Ascending aorta (tissue), 2 donors: ENCODE measurements at regions not wholly inside any gene's neighbourhood (a gene's known extent, or its start where the extent isn't known, plus 50 kb on each side); places are given as distances from the start of the nearest gene placed in this dataset.

ENCODE experiments used
- DNase-seq, 2 donors: peaks; one replicate each; pipeline ENCODE4 v3.0.0-alpha.2; 2019; ENCODE audit warnings: low spot score in 2 of 2
- H3K27ac ChIP-seq, 2 donors: fragments of 200-600 bp; sonication (generic); one replicate each; pipeline ENCODE4 v1.5.1; 2016 to 2017; ENCODE audit warnings: mild to moderate bottlenecking in 1 of 2
- H3K27me3 ChIP-seq: fragments of 200-600 bp; sonication (generic); one replicate; pipeline ENCODE4 v1.5.1; 2017
- H3K36me3 ChIP-seq, 2 donors: fragments of 200-600 bp; sonication (generic); one replicate each; pipeline ENCODE4 v1.5.1; 2016
- H3K4me1 ChIP-seq, 2 donors: fragments of 200-600 bp; sonication (generic); one replicate each; pipeline ENCODE4 v1.5.1; 2016 to 2017; ENCODE audit warnings: mild to moderate bottlenecking in 1 of 2
- H3K4me3 ChIP-seq, 2 donors: fragments of 200-600 bp; sonication (generic); one replicate each; pipeline ENCODE4 v1.5.1; 2016 to 2017; ENCODE audit warnings: mild to moderate bottlenecking in 1 of 2
- H3K9me3 ChIP-seq, 2 donors: fragments of 200-600 bp; sonication (generic); one replicate each; pipeline ENCODE4 v1.5.1; 2016
- CTCF ChIP-seq, 3 experiments: fragments of 200-600 bp in 2 of 3; fragments of 450-650 bp in 1 of 3; sonication (generic) in 2 of 3; IDR thresholded peaks; one replicate each; pipeline ENCODE4 v1.5.1; 2016 to 2019; ENCODE audit warnings: antibody characterized with exemption in 3 of 3, mild to moderate bottlenecking in 1 of 3, moderate library complexity in 1 of 3
- intact Hi-C: fragments of 100-400 bp; cut with DNase I; formaldehyde crosslinking; loops from one replicate; pipeline ENCODE4 v1.15.1; 2023

- H3K36me3 ChIP-seq: no peaks in the 10 kb centered on the region
- no peak for DNase-seq
Measured at GRCh38 chr7:106522696-106523095, 138.3 kb downstream of the CCDC71L start.

GRCh38 chr7:106521541-106521940, 139.4 kb downstream of the CCDC71L start:
- TF ChIP-seq CTCF (IDR thresholded peaks at IDR 0.05): no peak
- Histone ChIP-seq H3K27ac (no peak overlapping the region), H3K36me3 (no peaks in the 10 kb centered on the region), H3K27me3 (no peaks in the 10 kb centered on the region), H3K4me1 (no peaks in the 10 kb centered on the region), H3K4me3 (no peak overlapping the region), H3K9me3 (no peaks in the 10 kb centered on the region)
- DNase-seq: no peak
- intact Hi-C loops: no loop called here

More at GRCh38 chr7:106522696-106523095, 138.3 kb downstream of the CCDC71L start:
- Histone ChIP-seq H3K9me3 (no peaks in the 10 kb centered on the region), H3K27me3 (no peaks in the 10 kb centered on the region), H3K27ac (no peak overlapping the region), H3K4me3 (no peak overlapping the region), H3K4me1 (no peaks in the 10 kb centered on the region)
- intact Hi-C loops: no loop called here
- no peak for TF ChIP-seq CTCF (IDR thresholded peaks at IDR 0.05)

- no peak for TF ChIP-seq CTCF (IDR thresholded peaks at IDR 0.05)
- no peak for DNase-seq
- H3K36me3 ChIP-seq: no peaks in the 10 kb centered on the region
- no peak overlapping the region for H3K4me3 ChIP-seq
- no peaks in the 10 kb centered on the region for H3K9me3 ChIP-seq
- intact Hi-C loops: no loop called here
- no peaks in the 10 kb centered on the region for H3K4me1 ChIP-seq
- no peaks in the 10 kb centered on the region for H3K27me3 ChIP-seq
- no peak overlapping the region for H3K27ac ChIP-seq
Measured at GRCh38 chr7:106520962-106521514, 139.9 kb downstream of the CCDC71L start.

- intact Hi-C loops: no loop called here
- Histone ChIP-seq H3K4me3 (no peak overlapping the region), H3K27ac (no peak overlapping the region), H3K36me3 (no peaks in the 10 kb centered on the region), H3K9me3 (no peaks in the 10 kb centered on the region), H3K4me1 (no peaks in the 10 kb centered on the region), H3K27me3 (no peaks in the 10 kb centered on the region)
- no peak for DNase-seq
- TF ChIP-seq CTCF (IDR thresholded peaks at IDR 0.05): no peak
Measured at GRCh38 chr7:106518967-106519366, 142.0 kb downstream of the CCDC71L start.

GRCh38 chr7:106518239-106518638, 142.7 kb downstream of the CCDC71L start:
- H3K9me3 ChIP-seq: no peaks in the 10 kb centered on the region
- no peak overlapping the region for H3K27ac ChIP-seq
- H3K27me3 ChIP-seq: no peaks in the 10 kb centered on the region
- TF ChIP-seq CTCF (IDR thresholded peaks at IDR 0.05): no peak
- no peaks in the 10 kb centered on the region for H3K36me3 ChIP-seq
- H3K4me1 ChIP-seq: no peaks in the 10 kb centered on the region
- H3K4me3 ChIP-seq: no peak overlapping the region
- no peak for DNase-seq
- intact Hi-C loops: no loop called here

DNA sequence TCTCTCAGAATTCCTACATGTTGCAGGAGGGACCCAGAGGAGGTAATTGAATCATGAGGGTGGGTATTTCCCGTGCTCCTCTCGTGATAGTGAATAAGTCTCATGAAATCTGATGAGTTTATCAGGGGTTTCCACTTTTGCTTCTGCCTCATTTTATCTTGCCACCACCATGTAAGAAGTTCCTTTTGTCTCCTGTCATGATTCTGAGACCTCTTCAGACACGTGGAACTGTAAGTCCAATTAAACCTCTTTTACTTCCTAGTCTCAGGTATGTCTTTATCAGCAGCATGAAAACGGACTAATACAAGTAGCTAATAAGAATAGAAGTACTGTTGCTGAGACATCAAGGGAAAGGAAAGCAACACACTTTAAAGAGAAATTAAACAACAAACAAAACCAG, 143.4 kb downstream of the CCDC71L start:
- DNase-seq: no peak
- no peak overlapping the region for H3K4me3 ChIP-seq
- no peaks in the 10 kb centered on the region for H3K27me3 ChIP-seq
- no peaks in the 10 kb centered on the region for H3K4me1 ChIP-seq
- H3K9me3 ChIP-seq: no peaks in the 10 kb centered on the region
- no peak for TF ChIP-seq CTCF (IDR thresholded peaks at IDR 0.05)
- intact Hi-C loops: no loop called here
- no peaks in the 10 kb centered on the region for H3K36me3 ChIP-seq
- no peak overlapping the region for H3K27ac ChIP-seq
